ENCODE measurements at regions not wholly inside any gene's neighbourhood (a gene's known extent, or its start where the extent isn't known, plus 50 kb on each side); places are given as distances from the start of the nearest gene placed in this dataset.

GRCh38 chr11:91966368-91966767 lies 258.2 kb upstream of the FAT3 start:
- no peak for TF ChIP-seq CTCF (IDR thresholded peaks at IDR 0.05; ENCODE audit: low read depth, low read length, poor library complexity, severe bottlenecking)
- no peak for TF ChIP-seq EZH2phosphoT487 (IDR thresholded peaks at IDR 0.05; ENCODE audit: borderline replicate concordance, low read length)

Measured in DOHH2 (cell line).